Mesendoderm (in vitro differentiated cells): ENCODE measurements at regions not wholly inside any gene's neighbourhood (a gene's known extent, or its start where the extent isn't known, plus 50 kb on each side); places are given as distances from the start of the nearest gene placed in this dataset.

Source experiments
- DNase-seq: peaks from one replicate; pipeline ENCODE4 v3.0.0; 2013
- H2AK5ac ChIP-seq: 2 replicates; pipeline ENCODE4 v1.6.1; 2013; ENCODE audit warnings: low read length, inconsistent platforms
- H2BK120ac ChIP-seq: 2 replicates; pipeline ENCODE4 v1.6.1; 2013; ENCODE audit warnings: low read depth, mild to moderate bottlenecking, low read length, moderate library complexity, mixed read lengths
- H2BK15ac ChIP-seq: replicated peaks from 2 replicates; pipeline ENCODE4 v1.6.1; 2013; ENCODE audit warnings: low read depth, mild to moderate bottlenecking, moderate library complexity
- H2BK5ac ChIP-seq: 2 replicates; pipeline ENCODE4 v1.6.1; 2013; ENCODE audit warnings: low read length, inconsistent platforms
- H3K18ac ChIP-seq: 2 replicates; pipeline ENCODE4 v1.6.1; 2013; ENCODE audit warnings: mild to moderate bottlenecking, low read length, mixed read lengths
- H3K23ac ChIP-seq: one replicate; pipeline ENCODE4 v1.6.1; 2013; ENCODE audit warnings: low read length
- H3K27ac ChIP-seq: 2 replicates; pipeline ENCODE4 v1.5.1; 2013; ENCODE audit warnings: low read depth, mild to moderate bottlenecking, inconsistent platforms, low read length, moderate library complexity
- H3K27me3 ChIP-seq: 2 replicates; pipeline ENCODE4 v1.6.1; 2013; ENCODE audit warnings: low read length, control low read depth, mild to moderate bottlenecking, inconsistent platforms; ENCODE audit not compliant: insufficient read depth, poor library complexity
- H3K36me3 ChIP-seq: 2 replicates; pipeline ENCODE4 v1.6.1; 2013; ENCODE audit warnings: low read length, inconsistent platforms; ENCODE audit not compliant: control insufficient read depth, insufficient read depth
- H3K4ac ChIP-seq: one replicate; pipeline ENCODE4 v1.6.1; 2013; ENCODE audit warnings: low read depth, mild to moderate bottlenecking, low read length, moderate library complexity
- H3K4me1 ChIP-seq: 2 replicates; pipeline ENCODE4 v1.6.1; 2013; ENCODE audit warnings: low read depth, low read length, inconsistent platforms; ENCODE audit not compliant: control insufficient read depth
- H3K4me2 ChIP-seq: 2 replicates; pipeline ENCODE4 v1.6.1; 2013; ENCODE audit warnings: low read length
- H3K4me3 ChIP-seq: 2 replicates; pipeline ENCODE4 v1.5.1; 2013; ENCODE audit warnings: mild to moderate bottlenecking, low read length
- H3K56ac ChIP-seq: one replicate; pipeline ENCODE4 v1.6.1; 2013; ENCODE audit warnings: low read length
- H3K79me1 ChIP-seq: 2 replicates; pipeline ENCODE4 v1.6.1; 2013; ENCODE audit warnings: low read length, inconsistent platforms
- H3K79me2 ChIP-seq: 2 replicates; pipeline ENCODE4 v1.6.1; 2013; ENCODE audit warnings: mild to moderate bottlenecking, low read length; ENCODE audit not compliant: control insufficient read depth, insufficient read depth
- H3K9ac ChIP-seq: 2 replicates; pipeline ENCODE4 v1.6.1; 2013; ENCODE audit warnings: low read length, inconsistent platforms
- H4K5ac ChIP-seq: one replicate; pipeline ENCODE4 v1.6.1; 2013; ENCODE audit warnings: low read length
- H4K8ac ChIP-seq: one replicate; pipeline ENCODE4 v1.6.1; 2013; ENCODE audit warnings: low read depth, mild to moderate bottlenecking, control low read depth, low read length, moderate library complexity
- WGBS: extraction: QIAGEN DNeasy Blood & Tissue Kit; methylation state at CpG from one replicate; pipeline ENCODE4 v1.1.7; 2013; ENCODE audit warnings: low lambda C conversion rate, missing lambda C conversion rate; ENCODE audit not compliant: insufficient coverage; ENCODE audit errors: extremely low coverage; 5-methylcytosine and 5-hydroxymethylcytosine counted together

DNA sequence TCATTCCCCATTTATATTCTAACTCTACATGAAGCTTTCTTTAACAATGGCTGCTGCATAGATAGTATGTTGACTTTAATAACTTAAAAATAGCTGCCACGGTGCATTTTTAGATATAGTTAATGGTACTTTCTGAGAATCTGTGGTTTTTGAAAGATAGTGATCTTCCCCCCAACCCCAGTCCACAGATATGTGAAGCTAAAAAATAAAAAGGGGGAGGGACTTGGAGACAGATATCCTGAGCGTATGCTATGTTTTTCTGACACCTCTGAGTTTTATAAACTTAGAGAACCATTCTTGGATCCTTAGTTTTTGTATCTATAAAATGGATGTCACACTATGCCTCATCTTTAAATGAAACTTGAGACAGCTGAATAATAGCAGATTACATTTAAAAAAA is 120.5 kb downstream of the SNX18 start:
- Histone ChIP-seq H4K5ac (no peak overlapping the region), H2BK120ac (no peak overlapping the region), H3K79me1 (no peaks in the 10 kb centered on the region), H3K4me1 (no peaks in the 10 kb centered on the region), H4K8ac (no peak overlapping the region), H3K27ac (no peak overlapping the region), H2AK5ac (no peak overlapping the region), H3K56ac (no peak overlapping the region), H3K79me2 (no peaks in the 10 kb centered on the region), H3K4me2 (no peak overlapping the region), H3K27me3 (no peaks in the 10 kb centered on the region), H3K18ac (no peak overlapping the region), H3K4ac (no peak overlapping the region), H3K9ac (no peak overlapping the region), H3K23ac (no peak overlapping the region), H2BK5ac (no peak overlapping the region), H2BK15ac (no peak overlapping the region), H3K36me3 (no peaks in the 10 kb centered on the region), H3K4me3 (no peak overlapping the region)
- no CpG with 5 or more reads among the region's 2 CpGs for WGBS
- DNase-seq: no peak

DNA sequence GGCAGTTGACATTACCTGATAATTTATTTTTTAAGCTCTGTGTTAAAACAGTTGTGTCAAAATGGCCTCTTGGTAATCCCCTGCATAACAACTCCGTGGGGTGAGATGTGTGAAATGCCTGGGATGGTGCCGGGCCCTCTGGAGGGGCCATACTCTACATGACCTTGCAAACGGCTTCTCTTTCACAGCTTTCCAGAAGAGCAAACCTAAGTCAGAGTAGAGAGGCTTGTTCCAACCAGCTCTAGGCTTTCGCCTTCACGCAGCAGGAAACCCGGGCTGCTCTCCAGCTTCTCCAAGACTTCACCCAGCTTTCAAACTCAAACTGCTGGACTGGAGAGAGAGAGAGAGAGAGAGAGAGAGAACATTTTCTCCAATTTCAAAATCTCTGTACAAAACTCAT is 120.1 kb downstream of the SNX18 start:
- H3K4me3 ChIP-seq: no peak overlapping the region
- no peak overlapping the region for H2AK5ac ChIP-seq
- no peak overlapping the region for H2BK5ac ChIP-seq
- H3K27ac ChIP-seq: peak overlapping the region; percentile 17
- no CpG with 5 or more reads among the region's 6 CpGs for WGBS
- H3K18ac ChIP-seq: no peak overlapping the region
- no peak overlapping the region for H3K9ac ChIP-seq
- H3K79me2 ChIP-seq: no peaks in the 10 kb centered on the region
- H3K56ac ChIP-seq: no peak overlapping the region
- no peaks in the 10 kb centered on the region for H3K4me1 ChIP-seq
- H3K27me3 ChIP-seq: no peaks in the 10 kb centered on the region
- H2BK120ac ChIP-seq: no peak overlapping the region
- no peak overlapping the region for H4K5ac ChIP-seq
- no peak overlapping the region for H4K8ac ChIP-seq
- no peaks in the 10 kb centered on the region for H3K79me1 ChIP-seq
- H3K4ac ChIP-seq: no peak overlapping the region
- no peak overlapping the region for H2BK15ac ChIP-seq
- no peak overlapping the region for H3K23ac ChIP-seq
- H3K36me3 ChIP-seq: no peaks in the 10 kb centered on the region
- H3K4me2 ChIP-seq: no peak overlapping the region
- peak; percentile 89 for DNase-seq

DNA sequence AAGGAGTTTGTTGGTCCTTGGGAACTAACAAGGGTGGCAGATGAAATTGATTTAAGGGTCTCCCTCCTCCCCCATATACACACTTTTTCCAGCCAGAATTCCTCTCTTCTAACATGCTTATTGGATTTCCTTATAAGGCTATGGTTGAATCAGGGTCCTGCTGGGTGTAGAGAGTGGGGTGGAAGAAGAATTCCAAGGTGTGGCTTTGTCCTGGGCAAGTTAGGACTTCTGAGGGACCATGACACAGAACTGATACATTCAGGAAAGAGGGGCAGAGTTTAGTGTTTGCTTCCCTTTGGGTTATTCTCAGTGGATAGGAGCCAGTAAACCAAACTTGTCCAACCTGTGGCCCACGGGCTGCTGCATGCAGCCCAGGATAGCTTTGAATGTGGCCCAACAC is 116.5 kb downstream of the SNX18 start:
- no peaks in the 10 kb centered on the region for H3K79me1 ChIP-seq
- H3K36me3 ChIP-seq: no peaks in the 10 kb centered on the region
- H4K5ac ChIP-seq: no peak overlapping the region
- H3K27me3 ChIP-seq: no peaks in the 10 kb centered on the region
- no peak overlapping the region for H3K56ac ChIP-seq
- H3K79me2 ChIP-seq: no peaks in the 10 kb centered on the region
- H3K4me2 ChIP-seq: no peak overlapping the region
- H3K4me3 ChIP-seq: no peak overlapping the region
- no peak overlapping the region for H2BK5ac ChIP-seq
- H2BK120ac ChIP-seq: no peak overlapping the region
- peak; percentile 35 for DNase-seq
- no peak overlapping the region for H2AK5ac ChIP-seq
- H3K23ac ChIP-seq: no peak overlapping the region
- H3K4me1 ChIP-seq: no peaks in the 10 kb centered on the region
- no CpG with 5 or more reads among the region's 1 CpG for WGBS
- H3K4ac ChIP-seq: no peak overlapping the region
- H3K9ac ChIP-seq: no peak overlapping the region
- no peak overlapping the region for H2BK15ac ChIP-seq
- no peak overlapping the region for H3K27ac ChIP-seq
- peak overlapping the region; percentile 56 for H3K18ac ChIP-seq
- no peak overlapping the region for H4K8ac ChIP-seq

DNA sequence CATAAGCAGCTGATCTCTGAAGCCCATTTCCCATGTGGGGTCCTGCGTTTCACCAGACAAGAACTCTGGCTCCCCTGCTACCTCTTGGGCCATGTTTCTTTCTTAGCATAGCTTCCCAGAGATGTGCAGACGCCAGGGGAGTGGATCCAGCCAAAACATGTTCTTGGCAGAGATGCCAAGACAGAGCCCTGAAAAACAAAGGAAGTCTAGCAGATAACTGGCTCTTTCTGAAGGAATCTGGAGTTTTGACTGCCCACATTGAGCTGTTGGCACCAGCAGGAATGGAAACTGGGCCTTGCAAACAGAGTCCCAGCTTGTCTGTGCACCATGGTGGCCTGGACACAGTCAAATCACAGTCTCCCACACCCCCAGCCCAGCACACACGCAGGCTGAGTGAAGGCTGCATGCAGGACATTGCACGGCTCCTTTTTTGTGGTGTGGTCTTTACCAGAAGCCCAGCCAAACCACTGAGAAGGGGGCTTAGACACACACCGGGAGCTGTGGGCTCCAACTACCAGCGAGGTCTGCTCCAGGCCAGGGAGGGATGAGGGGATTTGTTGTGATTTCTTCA is 114.7 kb downstream of the SNX18 start:
- Histone ChIP-seq H3K79me2 (no peaks in the 10 kb centered on the region), H3K23ac (no peak overlapping the region), H4K5ac (no peak overlapping the region), H3K4me3 (no peak overlapping the region), H3K79me1 (no peaks in the 10 kb centered on the region), H3K4me1 (no peaks in the 10 kb centered on the region), H4K8ac (no peak overlapping the region), H3K36me3 (no peaks in the 10 kb centered on the region), H2BK120ac (no peak overlapping the region), H3K27ac (no peak overlapping the region), H3K4ac (no peak overlapping the region), H3K9ac (no peak overlapping the region), H3K4me2 (no peak overlapping the region), H3K56ac (no peak overlapping the region), H3K18ac (no peak overlapping the region), H3K27me3 (no peaks in the 10 kb centered on the region), H2BK5ac (no peak overlapping the region), H2BK15ac (no peak overlapping the region), H2AK5ac (no peak overlapping the region)
- no CpG with 5 or more reads among the region's 6 CpGs for WGBS
- no peak for DNase-seq

DNA sequence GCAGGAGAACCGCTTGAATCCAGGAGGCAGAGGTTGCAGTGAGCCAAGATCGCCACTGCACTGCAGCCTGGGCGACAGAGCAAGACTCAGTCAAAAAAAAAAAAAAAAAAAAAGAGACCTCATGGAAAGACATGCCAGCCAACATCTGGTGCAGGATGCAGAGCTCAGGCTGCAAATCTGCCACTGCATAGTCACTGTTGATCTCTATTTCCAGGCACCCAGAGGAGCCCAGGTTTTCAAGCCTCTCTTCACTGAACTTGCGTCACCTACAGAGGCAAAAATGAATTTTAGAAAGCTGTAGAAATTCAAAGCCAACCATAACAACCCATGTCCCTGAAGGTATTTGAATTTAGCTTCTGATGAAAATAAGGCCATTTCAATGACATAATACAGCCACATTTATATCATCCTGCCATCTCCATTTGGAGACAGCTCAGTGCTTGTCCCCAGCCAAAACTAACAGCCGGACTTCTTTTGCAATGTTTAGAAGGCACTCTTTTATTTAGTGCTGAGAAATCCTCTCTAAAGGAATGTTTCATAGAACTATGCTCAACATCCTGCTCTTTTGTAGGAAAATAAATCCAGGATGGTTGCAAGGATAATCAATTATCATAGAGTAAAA is 113.3 kb downstream of the SNX18 start:
- no peak overlapping the region for H4K5ac ChIP-seq
- no peak for DNase-seq
- H3K4ac ChIP-seq: no peak overlapping the region
- H3K9ac ChIP-seq: no peak overlapping the region
- H3K4me1 ChIP-seq: no peaks in the 10 kb centered on the region
- H2AK5ac ChIP-seq: no peak overlapping the region
- no peaks in the 10 kb centered on the region for H3K36me3 ChIP-seq
- no peak overlapping the region for H2BK5ac ChIP-seq
- no peaks in the 10 kb centered on the region for H3K79me1 ChIP-seq
- no peak overlapping the region for H3K18ac ChIP-seq
- H3K79me2 ChIP-seq: no peaks in the 10 kb centered on the region
- H3K56ac ChIP-seq: no peak overlapping the region
- WGBS: no CpG with 5 or more reads among the region's 5 CpGs
- no peak overlapping the region for H3K4me3 ChIP-seq
- no peak overlapping the region for H2BK15ac ChIP-seq
- H2BK120ac ChIP-seq: no peak overlapping the region
- H4K8ac ChIP-seq: no peak overlapping the region
- no peak overlapping the region for H3K27ac ChIP-seq
- no peak overlapping the region for H3K4me2 ChIP-seq
- H3K23ac ChIP-seq: no peak overlapping the region
- no peaks in the 10 kb centered on the region for H3K27me3 ChIP-seq

DNA sequence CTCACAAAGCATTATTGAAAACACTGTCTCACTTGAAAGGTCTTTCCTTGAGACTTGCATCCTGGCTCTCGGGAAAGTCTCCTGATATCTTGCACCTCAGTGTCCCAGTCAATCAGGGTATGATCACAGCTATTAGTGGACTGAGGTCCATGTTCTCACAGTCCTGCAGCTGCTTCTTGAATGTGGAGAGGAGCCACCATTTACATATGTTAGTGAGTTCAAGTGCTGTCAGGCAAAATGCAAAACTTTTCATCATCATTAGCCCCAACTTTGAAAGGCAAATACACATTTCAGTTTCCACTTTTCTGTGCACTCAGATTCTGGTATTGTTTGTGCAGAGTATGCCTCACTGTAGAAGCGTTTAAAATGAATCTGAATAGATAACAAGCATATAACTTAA is 111.6 kb downstream of the SNX18 start:
- H2AK5ac ChIP-seq: no peak overlapping the region
- H3K4me3 ChIP-seq: no peak overlapping the region
- H3K27me3 ChIP-seq: no peaks in the 10 kb centered on the region
- H3K79me2 ChIP-seq: no peaks in the 10 kb centered on the region
- H3K4me2 ChIP-seq: no peak overlapping the region
- H3K4me1 ChIP-seq: no peaks in the 10 kb centered on the region
- H2BK5ac ChIP-seq: no peak overlapping the region
- H3K18ac ChIP-seq: no peak overlapping the region
- no peak overlapping the region for H3K9ac ChIP-seq
- no peak overlapping the region for H3K27ac ChIP-seq
- H4K5ac ChIP-seq: no peak overlapping the region
- no peak overlapping the region for H2BK120ac ChIP-seq
- no peak overlapping the region for H3K56ac ChIP-seq
- no peak for DNase-seq
- H2BK15ac ChIP-seq: no peak overlapping the region
- no peak overlapping the region for H4K8ac ChIP-seq
- H3K4ac ChIP-seq: no peak overlapping the region
- no peaks in the 10 kb centered on the region for H3K79me1 ChIP-seq
- no peak overlapping the region for H3K23ac ChIP-seq
- H3K36me3 ChIP-seq: no peaks in the 10 kb centered on the region
- WGBS: no CpG with 5 or more reads among the region's 2 CpGs
